MM.1S (cell line): ENCODE measurements at regions not wholly inside any gene's neighbourhood (a gene's known extent, or its start where the extent isn't known, plus 50 kb on each side); places are given as distances from the start of the nearest gene placed in this dataset.

Experiments used
- EZH2 ChIP-seq: fragments of 300-600 bp; sonication (generic); optimal IDR thresholded peaks from 2 replicates; pipeline ENCODE3; 2017; ENCODE audit warnings: low read depth, mild to moderate bottlenecking, antibody characterized with exemption, low read length, mixed read lengths
- TF ChIP-seq, protein P1 (sequence below): fragments of 300-600 bp; sonication (generic); IDR thresholded peaks from 2 replicates; pipeline ENCODE4 v1.5.1; 2016; ENCODE audit warnings: antibody characterized with exemption, low read length, mixed read lengths

DNA sequence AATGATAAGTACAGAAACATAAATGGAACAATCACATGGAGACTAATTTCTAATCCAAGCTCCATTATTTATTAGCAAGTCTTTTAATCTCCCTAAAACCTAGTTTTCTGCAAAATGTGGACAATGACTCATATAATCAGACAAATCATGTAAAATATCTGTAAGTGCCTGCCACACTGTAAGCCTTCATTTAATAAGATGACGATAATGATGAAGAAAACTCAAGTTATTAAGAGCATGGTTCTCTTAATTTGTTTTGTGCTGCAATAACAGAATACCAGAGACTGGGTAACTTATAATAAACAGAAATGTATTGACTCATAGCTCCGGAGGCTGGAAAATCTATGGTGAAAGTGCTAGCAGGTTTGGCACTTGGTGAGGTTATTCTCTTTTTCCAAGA is 535.3 kb upstream of the LRFN5 start:
- TF ChIP-seq, protein P1, sequence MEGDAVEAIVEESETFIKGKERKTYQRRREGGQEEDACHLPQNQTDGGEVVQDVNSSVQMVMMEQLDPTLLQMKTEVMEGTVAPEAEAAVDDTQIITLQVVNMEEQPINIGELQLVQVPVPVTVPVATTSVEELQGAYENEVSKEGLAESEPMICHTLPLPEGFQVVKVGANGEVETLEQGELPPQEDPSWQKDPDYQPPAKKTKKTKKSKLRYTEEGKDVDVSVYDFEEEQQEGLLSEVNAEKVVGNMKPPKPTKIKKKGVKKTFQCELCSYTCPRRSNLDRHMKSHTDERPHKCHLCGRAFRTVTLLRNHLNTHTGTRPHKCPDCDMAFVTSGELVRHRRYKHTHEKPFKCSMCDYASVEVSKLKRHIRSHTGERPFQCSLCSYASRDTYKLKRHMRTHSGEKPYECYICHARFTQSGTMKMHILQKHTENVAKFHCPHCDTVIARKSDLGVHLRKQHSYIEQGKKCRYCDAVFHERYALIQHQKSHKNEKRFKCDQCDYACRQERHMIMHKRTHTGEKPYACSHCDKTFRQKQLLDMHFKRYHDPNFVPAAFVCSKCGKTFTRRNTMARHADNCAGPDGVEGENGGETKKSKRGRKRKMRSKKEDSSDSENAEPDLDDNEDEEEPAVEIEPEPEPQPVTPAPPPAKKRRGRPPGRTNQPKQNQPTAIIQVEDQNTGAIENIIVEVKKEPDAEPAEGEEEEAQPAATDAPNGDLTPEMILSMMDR: no peak
- TF ChIP-seq EZH2: no peak
